Central memory CD8-positive, alpha-beta T cell (primary cell): ENCODE measurements at regions not wholly inside any gene's neighbourhood (a gene's known extent, or its start where the extent isn't known, plus 50 kb on each side); places are given as distances from the start of the nearest gene placed in this dataset.

Source experiments
- ATAC-seq: fragments of 150-1000 bp; cut with Tn5 transposase; replicated peaks from 2 replicates; pipeline ENCODE4 v1.10.0; 2022; ENCODE audit warnings: mild to moderate bottlenecking, moderate FRiP score, moderate number of reproducible peaks; ENCODE audit not compliant: poor library complexity, severe bottlenecking; ENCODE audit errors: extremely low read depth
- DNase-seq, 2 donors: peaks; one replicate each; pipeline ENCODE4 v3.0.0; 2021; ENCODE audit warnings: low spot score in 2 of 2
- H3K27ac Mint-ChIP-seq: one replicate; pipeline ENCODE4 v1.8.0; 2022; ENCODE audit warnings: low read depth, mild to moderate bottlenecking, moderate library complexity, mixed read lengths
- H3K27me3 Mint-ChIP-seq: one replicate; pipeline ENCODE4 v1.8.0; 2022; ENCODE audit warnings: mixed read lengths
- H3K36me3 Mint-ChIP-seq: one replicate; pipeline ENCODE4 v1.8.0; 2022; ENCODE audit warnings: mild to moderate bottlenecking, moderate library complexity, mixed read lengths; ENCODE audit not compliant: insufficient read depth
- H3K4me1 Mint-ChIP-seq: one replicate; pipeline ENCODE4 v1.8.0; 2022; ENCODE audit warnings: mixed read lengths
- H3K4me3 Mint-ChIP-seq: one replicate; pipeline ENCODE4 v1.8.0; 2022; ENCODE audit warnings: mild to moderate bottlenecking, moderate library complexity, mixed read lengths
- H3K9me3 Mint-ChIP-seq: one replicate; pipeline ENCODE4 v1.8.0; 2022; ENCODE audit warnings: mixed read lengths

DNA sequence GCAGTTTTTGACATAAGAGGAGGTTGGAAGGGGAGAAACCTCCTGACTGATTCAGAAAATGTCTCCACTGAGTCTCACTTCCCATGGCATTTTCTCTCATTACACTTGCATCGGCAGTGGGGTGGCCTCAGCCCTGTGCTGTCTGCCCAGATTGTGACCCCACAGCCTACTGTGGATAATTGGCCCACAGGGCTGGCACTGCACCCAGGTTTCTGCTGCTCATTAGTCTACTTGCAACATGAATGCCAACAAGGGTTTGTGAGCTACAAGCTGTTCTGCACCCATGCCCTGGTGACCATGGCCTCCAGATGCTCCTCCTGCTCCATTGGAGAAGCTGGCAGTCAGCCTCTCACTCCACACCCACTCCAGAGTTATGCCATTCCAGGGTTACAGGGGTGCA is 296.0 kb downstream of the CTTN start:
- ATAC-seq (no peak), DNase-seq (no peak)
- Mint-ChIP-seq H3K9me3 (peaks cover 5% of the 10 kb centered on the region), H3K4me1 (no peaks in the 10 kb centered on the region), H3K27ac (no peak overlapping the region), H3K36me3 (no peaks in the 10 kb centered on the region), H3K4me3 (no peak overlapping the region), H3K27me3 (peaks cover 41% of the 10 kb centered on the region)

GRCh38 chr11:70695086-70695960 is 297.0 kb downstream of the CTTN start:
- no peak for ATAC-seq
- no peaks in the 10 kb centered on the region for H3K4me1 Mint-ChIP-seq
- no peak overlapping the region for H3K4me3 Mint-ChIP-seq
- no peak overlapping the region for H3K27ac Mint-ChIP-seq
- no peaks in the 10 kb centered on the region for H3K9me3 Mint-ChIP-seq
- DNase-seq, result no peak
- no peaks in the 10 kb centered on the region for H3K36me3 Mint-ChIP-seq
- H3K27me3 Mint-ChIP-seq, result peaks cover 34% of the 10 kb centered on the region

DNA sequence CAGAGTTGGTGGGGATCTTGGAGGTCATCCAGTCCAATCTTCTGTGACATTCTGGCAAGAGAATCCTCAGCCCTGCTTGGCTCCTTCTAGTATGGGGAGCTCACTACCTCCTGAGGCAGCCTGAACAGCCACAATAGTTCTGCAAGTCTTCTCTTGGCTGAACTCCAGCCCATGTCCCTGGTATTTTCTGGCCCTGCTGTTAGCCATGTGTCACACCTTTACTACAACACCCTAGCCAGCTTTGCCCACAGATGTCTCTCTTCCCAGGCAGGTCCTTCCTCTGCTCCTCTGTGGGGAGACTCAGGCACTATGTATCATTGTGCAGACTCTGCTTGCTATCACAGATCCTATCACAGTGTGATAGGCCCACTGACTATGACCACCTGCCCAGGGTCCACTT is 297.7 kb downstream of the CTTN start:
- ATAC-seq (no peak), DNase-seq (no peak)
- Mint-ChIP-seq H3K4me1 (no peaks in the 10 kb centered on the region), H3K27me3 (peaks cover 29% of the 10 kb centered on the region), H3K9me3 (no peaks in the 10 kb centered on the region), H3K4me3 (no peak overlapping the region), H3K36me3 (no peaks in the 10 kb centered on the region), H3K27ac (no peak overlapping the region)

GRCh38 chr11:70696564-70696963 is 298.2 kb downstream of the CTTN start:
- Mint-ChIP-seq H3K9me3 (no peaks in the 10 kb centered on the region), H3K36me3 (no peaks in the 10 kb centered on the region), H3K27me3 (peaks cover 26% of the 10 kb centered on the region), H3K4me1 (no peaks in the 10 kb centered on the region), H3K27ac (no peak overlapping the region), H3K4me3 (no peak overlapping the region)
- no peak for ATAC-seq
- DNase-seq, result no peak

DNA sequence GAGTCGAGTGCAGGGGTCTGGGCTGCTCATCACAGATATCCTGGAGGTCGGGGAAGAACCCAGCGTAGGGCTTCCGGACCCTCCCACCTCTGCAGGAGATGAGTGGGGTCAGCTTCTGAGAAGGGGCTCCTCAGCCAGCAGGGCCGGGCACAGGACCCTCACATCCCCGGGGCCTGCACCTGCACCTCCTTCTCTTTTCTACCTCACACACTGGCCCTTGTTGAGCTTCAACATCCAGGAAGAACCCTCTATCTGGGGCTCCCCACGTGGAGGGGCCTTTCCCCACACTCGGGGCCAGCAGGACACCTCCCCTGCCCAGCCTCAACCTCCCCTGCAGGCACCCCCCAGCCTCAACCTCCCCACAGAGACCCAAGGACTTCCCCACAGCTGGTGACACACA is 299.4 kb downstream of the CTTN start:
- H3K4me1 Mint-ChIP-seq, result no peaks in the 10 kb centered on the region
- H3K27me3 Mint-ChIP-seq, result peaks cover 25% of the 10 kb centered on the region
- H3K4me3 Mint-ChIP-seq, result no peak overlapping the region
- no peak for DNase-seq
- no peak for ATAC-seq
- no peaks in the 10 kb centered on the region for H3K9me3 Mint-ChIP-seq
- no peaks in the 10 kb centered on the region for H3K36me3 Mint-ChIP-seq
- no peak overlapping the region for H3K27ac Mint-ChIP-seq

DNA sequence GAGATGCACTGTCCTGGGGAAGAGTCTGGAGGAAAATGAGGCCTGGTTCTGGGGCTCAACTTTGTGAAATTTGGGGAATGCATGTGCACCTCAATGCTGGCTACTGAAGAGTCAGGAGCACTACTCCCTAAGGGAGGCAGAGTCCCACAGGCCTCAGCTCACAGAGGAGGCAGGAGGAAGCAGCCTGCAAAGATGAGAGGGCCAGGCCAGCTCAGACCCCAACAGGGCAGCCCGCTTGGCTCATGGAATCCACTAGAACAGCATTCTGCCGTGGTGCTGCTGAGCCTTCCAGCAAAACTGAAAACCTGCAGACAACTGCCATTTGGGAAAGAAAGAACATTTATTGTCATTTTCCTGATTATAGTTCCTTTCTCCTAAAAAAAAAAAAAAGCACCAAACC is 300.5 kb downstream of the CTTN start:
- Mint-ChIP-seq H3K4me3 (no peak overlapping the region), H3K27ac (no peak overlapping the region), H3K36me3 (no peaks in the 10 kb centered on the region), H3K4me1 (no peaks in the 10 kb centered on the region), H3K9me3 (no peaks in the 10 kb centered on the region), H3K27me3 (peaks cover 13% of the 10 kb centered on the region)
- no peak for ATAC-seq
- DNase-seq, result no peak

DNA sequence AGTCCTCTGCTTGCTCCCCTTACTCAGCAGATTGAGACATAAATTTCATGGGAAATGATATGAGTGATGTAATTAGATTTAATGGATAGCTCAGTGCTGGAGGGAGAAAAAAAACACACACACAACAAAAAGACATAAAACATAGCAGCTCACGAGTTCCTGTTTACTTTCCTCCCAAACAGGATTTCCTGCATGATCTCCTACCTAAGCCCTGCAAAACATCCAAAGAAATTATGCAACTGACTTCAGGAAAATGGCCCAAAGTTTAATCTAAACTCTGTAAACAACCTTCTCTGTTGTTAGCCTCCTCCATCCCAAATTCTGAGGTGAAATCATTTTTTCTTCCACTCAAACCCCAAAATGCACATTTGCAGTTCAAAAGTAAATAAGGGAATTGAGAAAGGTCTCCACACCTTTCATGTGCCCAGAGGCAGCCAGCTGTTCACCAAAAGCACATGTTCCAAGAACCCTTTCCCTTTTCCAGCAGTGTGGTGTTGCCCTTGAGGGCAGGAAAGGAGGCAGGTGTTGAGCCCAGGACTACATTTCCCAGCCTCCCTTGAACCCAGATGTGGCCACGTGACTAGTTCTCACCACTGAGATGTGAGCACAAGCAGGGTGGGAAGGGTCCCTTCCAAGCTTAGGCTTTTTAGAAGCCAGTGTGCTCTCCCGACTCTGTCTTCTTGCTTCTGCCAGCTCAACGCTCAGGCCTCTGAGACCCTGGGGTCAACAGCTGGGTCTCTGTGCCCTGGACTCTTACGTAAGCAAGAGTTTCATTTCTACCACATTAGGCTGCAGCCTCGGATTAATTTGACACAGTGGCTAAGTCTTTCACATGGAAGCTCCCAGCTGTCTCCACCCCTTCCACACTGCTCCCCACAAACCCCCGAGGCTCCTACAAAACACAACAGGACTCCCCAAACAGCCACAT is 301.2 kb downstream of the CTTN start:
- DNase-seq, result no peak
- H3K27ac Mint-ChIP-seq, result no peak overlapping the region

DNA sequence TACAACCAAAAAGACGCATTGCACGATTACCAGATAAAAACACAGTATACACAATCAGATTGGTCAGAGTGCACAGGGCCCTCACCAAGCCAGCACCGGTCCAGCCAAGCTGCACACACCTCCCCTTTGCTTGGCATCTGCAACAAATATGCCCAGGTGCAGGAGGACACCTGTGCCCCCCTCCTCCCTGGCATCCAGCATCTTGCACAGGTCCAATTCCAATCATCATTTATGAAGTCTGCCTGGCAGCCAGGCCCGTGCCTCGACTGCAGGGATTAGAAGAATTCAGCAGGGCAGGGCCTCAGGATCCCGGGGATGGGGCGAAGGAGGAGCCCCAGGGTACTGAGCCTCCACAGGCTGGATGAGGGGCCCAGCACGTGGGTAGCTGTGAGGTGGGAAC is 302.1 kb downstream of the CTTN start:
- Mint-ChIP-seq H3K4me3 (no peak overlapping the region), H3K4me1 (no peaks in the 10 kb centered on the region), H3K27me3 (no peaks in the 10 kb centered on the region), H3K9me3 (no peaks in the 10 kb centered on the region), H3K36me3 (no peaks in the 10 kb centered on the region), H3K27ac (no peak overlapping the region)
- no peak for DNase-seq
- no peak for ATAC-seq

More for the DNA sequence above, 301.2 kb downstream of the CTTN start:
- H3K36me3 Mint-ChIP-seq, result no peaks in the 10 kb centered on the region
- H3K9me3 Mint-ChIP-seq, result no peaks in the 10 kb centered on the region
- no peak for ATAC-seq
- peaks cover 6% of the 10 kb centered on the region for H3K27me3 Mint-ChIP-seq
- H3K4me3 Mint-ChIP-seq, result no peak overlapping the region
- H3K4me1 Mint-ChIP-seq, result no peaks in the 10 kb centered on the region

GRCh38 chr11:70700871-70701270 is 302.5 kb downstream of the CTTN start:
- H3K9me3 Mint-ChIP-seq, result no peaks in the 10 kb centered on the region
- H3K36me3 Mint-ChIP-seq, result no peaks in the 10 kb centered on the region
- ATAC-seq, result no peak
- H3K27me3 Mint-ChIP-seq, result no peaks in the 10 kb centered on the region
- no peak overlapping the region for H3K27ac Mint-ChIP-seq
- H3K4me1 Mint-ChIP-seq, result no peaks in the 10 kb centered on the region
- DNase-seq, result no peak
- H3K4me3 Mint-ChIP-seq, result no peak overlapping the region

GRCh38 chr11:70702040-70702648 is 303.8 kb downstream of the CTTN start:
- no peaks in the 10 kb centered on the region for H3K27me3 Mint-ChIP-seq
- no peaks in the 10 kb centered on the region for H3K36me3 Mint-ChIP-seq
- ATAC-seq (no peak), DNase-seq (no peak)
- H3K9me3 Mint-ChIP-seq, result no peaks in the 10 kb centered on the region
- no peak overlapping the region for H3K27ac Mint-ChIP-seq
- H3K4me3 Mint-ChIP-seq, result no peak overlapping the region
- no peaks in the 10 kb centered on the region for H3K4me1 Mint-ChIP-seq

GRCh38 chr11:70703141-70704064 is 305.1 kb downstream of the CTTN start:
- no peaks in the 10 kb centered on the region for H3K36me3 Mint-ChIP-seq
- no peak for ATAC-seq
- H3K4me1 Mint-ChIP-seq, result no peaks in the 10 kb centered on the region
- H3K27ac Mint-ChIP-seq, result no peak overlapping the region
- no peak overlapping the region for H3K4me3 Mint-ChIP-seq
- no peak for DNase-seq
- H3K9me3 Mint-ChIP-seq, result no peaks in the 10 kb centered on the region
- H3K27me3 Mint-ChIP-seq, result peaks cover 3% of the 10 kb centered on the region

DNA sequence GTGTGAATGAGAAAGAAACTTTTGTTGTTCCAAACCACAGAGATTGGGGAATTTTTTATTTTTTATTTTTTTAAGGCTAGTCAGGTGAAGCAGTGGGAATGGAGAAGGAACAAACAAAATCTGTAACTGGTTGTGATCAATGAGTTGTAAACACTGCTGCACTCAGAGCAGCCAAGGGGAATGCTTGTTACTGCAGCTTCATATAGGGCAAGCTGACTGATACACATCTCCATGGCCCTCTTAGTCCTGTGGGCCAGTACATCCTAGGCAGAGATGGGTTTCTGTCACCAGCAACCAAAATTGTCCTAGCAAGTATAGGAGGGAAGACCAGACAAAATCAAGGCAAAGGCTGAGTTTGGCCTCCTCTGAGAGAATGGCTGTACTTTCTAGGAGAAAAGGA is 306.8 kb downstream of the CTTN start:
- peaks cover 20% of the 10 kb centered on the region for H3K27me3 Mint-ChIP-seq
- no peak overlapping the region for H3K27ac Mint-ChIP-seq
- ATAC-seq (no peak), DNase-seq (no peak)
- H3K4me3 Mint-ChIP-seq, result no peak overlapping the region
- H3K4me1 Mint-ChIP-seq, result no peaks in the 10 kb centered on the region
- no peaks in the 10 kb centered on the region for H3K9me3 Mint-ChIP-seq
- H3K36me3 Mint-ChIP-seq, result no peaks in the 10 kb centered on the region
